CD4-positive, alpha-beta T cell treated with Interleukin-4 for 4 hours (primary cell): ENCODE measurements at regions not wholly inside any gene's neighbourhood (a gene's known extent, or its start where the extent isn't known, plus 50 kb on each side); places are given as distances from the start of the nearest gene placed in this dataset.
"Not testable (repeated sequence)": the region's sequence is repeated elsewhere in the genome, so short reads cannot be mapped to it uniquely, and the experiment has no call there.

Experiments used
- DNase-seq: peaks from one replicate; pipeline ENCODE4 v3.0.0-alpha.2; 2020

- not testable (repeated sequence) for DNase-seq
Observed at GRCh38 chr1:149279512-149279911, 176.2 kb upstream of the NBPF9 start.

- DNase-seq: not testable (repeated sequence)
Observed at GRCh38 chr1:149284773-149285172, 181.4 kb upstream of the NBPF9 start.

- DNase-seq: not testable (repeated sequence)
Observed at GRCh38 chr1:149285205-149285604, 181.9 kb upstream of the NBPF9 start.

- DNase-seq: peak; percentile 23
Observed at GRCh38 chr1:149285638-149286037, 182.3 kb upstream of the NBPF9 start.

- DNase-seq: not testable (repeated sequence)
Observed at GRCh38 chr1:149288580-149288979, 185.2 kb upstream of the NBPF9 start.

GRCh38 chr1:149300478-149301218, 174.2 kb upstream of the NBPF19 start:
- not testable (repeated sequence) for DNase-seq

- not testable (repeated sequence) for DNase-seq
Observed at GRCh38 chr1:149301282-149301681, 173.6 kb upstream of the NBPF19 start.

GRCh38 chr1:149304796-149305195, 170.0 kb upstream of the NBPF19 start:
- not testable (repeated sequence) for DNase-seq

GRCh38 chr1:149307640-149308039, 167.2 kb upstream of the NBPF19 start:
- not testable (repeated sequence) for DNase-seq

GRCh38 chr1:149314921-149315320, 159.9 kb upstream of the NBPF19 start:
- not testable (repeated sequence) for DNase-seq

- not testable (repeated sequence) for DNase-seq
Observed at GRCh38 chr1:149320971-149321731, 153.7 kb upstream of the NBPF19 start.

GRCh38 chr1:149321732-149322016, 153.2 kb upstream of the NBPF19 start:
- DNase-seq: not testable (repeated sequence)

GRCh38 chr1:149330081-149330335, 144.8 kb upstream of the NBPF19 start:
- not testable (repeated sequence) for DNase-seq

GRCh38 chr1:149336082-149336481, 138.8 kb upstream of the NBPF19 start:
- not testable (repeated sequence) for DNase-seq

GRCh38 chr1:149338221-149338691, 136.6 kb upstream of the NBPF19 start:
- DNase-seq: not testable (repeated sequence)

GRCh38 chr1:149338698-149339097, 136.1 kb upstream of the NBPF19 start:
- DNase-seq: not testable (repeated sequence)

GRCh38 chr1:149349448-149349847, 125.4 kb upstream of the NBPF19 start:
- DNase-seq: not testable (repeated sequence)

- DNase-seq: not testable (repeated sequence)
Observed at GRCh38 chr1:149352205-149352604, 122.6 kb upstream of the NBPF19 start.

GRCh38 chr1:149354579-149354978, 120.3 kb upstream of the NBPF19 start:
- not testable (repeated sequence) for DNase-seq

GRCh38 chr1:149355748-149356147, 119.1 kb upstream of the NBPF19 start:
- DNase-seq: not testable (repeated sequence)

GRCh38 chr1:149356152-149356551, 118.7 kb upstream of the NBPF19 start:
- not testable (repeated sequence) for DNase-seq

GRCh38 chr1:149360351-149360750, 114.5 kb upstream of the NBPF19 start:
- not testable (repeated sequence) for DNase-seq

GRCh38 chr1:149361310-149361709, 113.5 kb upstream of the NBPF19 start:
- DNase-seq: not testable (repeated sequence)
